Anterior cingulate cortex (tissue), 58 donors: ENCODE measurements at regions not wholly inside any gene's neighbourhood (a gene's known extent, or its start where the extent isn't known, plus 50 kb on each side); places are given as distances from the start of the nearest gene placed in this dataset.
"Not testable (repeated sequence)": the region's sequence is repeated elsewhere in the genome, so short reads cannot be mapped to it uniquely, and the experiment has no call there.

Experiments
- DNase-seq, 58 donors: peaks; one replicate each; lab custom pipeline; 2025; lab: John Stamatoyannopoulos, UW

- DNase-seq = no peak
Observed at GRCh38 chr17:73833775-73834488, 189.7 kb upstream of the SDK2 start.

GRCh38 chr17:73834684-73835343, 190.6 kb upstream of the SDK2 start:
- DNase-seq = no peak

- no peak for DNase-seq
Observed at GRCh38 chr17:73835605-73836004, 191.4 kb upstream of the SDK2 start.

GRCh38 chr17:73838815-73839214, 194.6 kb upstream of the SDK2 start:
- DNase-seq = peak in 3 of 58 donors; percentile 3 to 51 (median 5)

- no peak for DNase-seq
Observed at GRCh38 chr17:73840829-73841228, 196.6 kb upstream of the SDK2 start.

- DNase-seq = peak in 6 of 58 donors; percentile 5 to 30 (median 14)
Observed at GRCh38 chr17:73841431-73842060, 197.3 kb upstream of the SDK2 start.

- peak in 1 of 58 donors; percentile 7 for DNase-seq
Observed at GRCh38 chr17:73847952-73848351, 203.7 kb upstream of the SDK2 start.

- DNase-seq = no peak
Observed at GRCh38 chr17:73850426-73850825, 206.2 kb upstream of the SDK2 start.

- DNase-seq = no peak
Observed at GRCh38 chr17:73851091-73851490, 206.8 kb upstream of the SDK2 start.

- DNase-seq = peak in 1 of 58 donors; percentile 3
Observed at GRCh38 chr17:73851921-73852320, 207.7 kb upstream of the SDK2 start.

- DNase-seq = peak in 4 of 58 donors; percentile 13 to 37 (median 21)
Observed at GRCh38 chr17:73855720-73856333, 211.6 kb upstream of the SDK2 start.

- peak in 15 of 58 donors; percentile 5 to 34 (median 16) for DNase-seq
Observed at GRCh38 chr17:73856556-73856955, 212.3 kb upstream of the SDK2 start.

GRCh38 chr17:73859439-73860008, 215.3 kb upstream of the SDK2 start:
- DNase-seq = not testable (repeated sequence)

GRCh38 chr17:73861543-73861942, 217.3 kb upstream of the SDK2 start:
- no peak for DNase-seq

- no peak for DNase-seq
Observed at GRCh38 chr17:73863761-73864535, 219.7 kb upstream of the SDK2 start.

GRCh38 chr17:73865831-73866230, 221.6 kb upstream of the SDK2 start:
- DNase-seq = peak in 10 of 58 donors; percentile 5 to 30 (median 10)

GRCh38 chr17:73867056-73867455, 222.8 kb upstream of the SDK2 start:
- DNase-seq = peak in 6 of 58 donors; percentile 2 to 13 (median 10)

GRCh38 chr17:73870068-73870467, 225.8 kb upstream of the SDK2 start:
- no peak for DNase-seq

GRCh38 chr17:73870473-73870872, 226.2 kb upstream of the SDK2 start:
- no peak for DNase-seq

GRCh38 chr17:73872816-73873215, 228.6 kb upstream of the SDK2 start:
- no peak for DNase-seq
